Ureter (tissue), 1 donor: ENCODE measurements at regions not wholly inside any gene's neighbourhood (a gene's known extent, or its start where the extent isn't known, plus 50 kb on each side); places are given as distances from the start of the nearest gene placed in this dataset.
"Not testable (repeated sequence)": the region's sequence is repeated elsewhere in the genome, so short reads cannot be mapped to it uniquely, and the experiment has no call there.

ENCODE experiments used
- DNase-seq: peaks from one replicate; pipeline ENCODE4 v3.0.0-alpha.2; 2020; ENCODE audit warnings: low spot score
- donor health status: DM: yes; HTN: yes; CAD: no.

DNA sequence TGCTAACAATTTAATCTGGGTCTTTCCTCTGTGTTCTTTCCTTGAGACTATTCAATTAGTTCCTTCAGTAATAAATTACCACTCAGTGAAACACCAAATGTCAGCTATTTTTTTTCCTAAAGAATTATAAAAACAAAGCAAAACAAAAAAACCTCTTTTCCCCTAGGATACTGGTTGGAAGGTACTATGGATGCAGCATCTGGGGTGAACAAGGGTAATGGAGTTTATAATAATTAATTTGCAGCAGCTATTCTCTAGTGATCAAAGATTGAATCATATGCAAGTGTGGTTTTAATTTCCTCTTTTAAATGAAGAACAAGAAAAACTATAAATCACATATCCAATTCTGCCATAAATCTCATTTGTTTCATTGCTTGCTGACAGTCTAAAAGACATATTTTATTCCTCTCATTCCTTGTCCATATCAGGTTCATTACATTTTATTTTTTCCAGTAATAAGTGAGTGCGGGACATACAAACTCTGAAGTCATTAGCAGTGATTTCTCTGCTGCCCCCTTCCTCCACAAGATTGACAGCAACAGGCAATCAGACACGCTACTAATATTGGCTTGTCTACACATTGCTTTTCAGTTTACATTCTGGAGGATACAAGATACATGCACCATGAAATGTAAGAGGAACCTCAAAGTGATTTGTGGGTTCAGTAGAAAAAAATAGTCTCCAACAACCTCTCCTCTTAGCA lies 1093.4 kb upstream of the SLIT2 start:
- no peak for DNase-seq

DNA sequence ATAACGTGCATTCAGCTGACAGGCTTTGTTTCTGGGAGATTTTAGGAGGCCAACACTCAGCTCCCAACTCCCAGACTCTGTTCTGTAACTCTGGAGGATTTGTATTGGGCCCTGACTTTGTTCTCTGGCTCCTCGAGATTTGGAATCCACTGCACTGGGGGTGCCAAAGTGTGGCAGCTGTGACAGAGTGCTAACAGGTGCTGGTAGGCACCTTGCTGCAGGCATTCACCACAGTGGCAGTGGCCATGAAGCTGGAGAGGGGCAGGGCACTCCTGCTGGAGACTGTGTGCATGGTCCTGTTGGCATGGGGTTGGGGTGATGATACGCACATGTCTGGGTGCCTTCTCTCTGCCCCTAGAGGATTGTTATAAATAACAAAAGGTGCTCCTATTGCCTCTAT lies 1094.9 kb upstream of the SLIT2 start:
- DNase-seq: no peak

DNA sequence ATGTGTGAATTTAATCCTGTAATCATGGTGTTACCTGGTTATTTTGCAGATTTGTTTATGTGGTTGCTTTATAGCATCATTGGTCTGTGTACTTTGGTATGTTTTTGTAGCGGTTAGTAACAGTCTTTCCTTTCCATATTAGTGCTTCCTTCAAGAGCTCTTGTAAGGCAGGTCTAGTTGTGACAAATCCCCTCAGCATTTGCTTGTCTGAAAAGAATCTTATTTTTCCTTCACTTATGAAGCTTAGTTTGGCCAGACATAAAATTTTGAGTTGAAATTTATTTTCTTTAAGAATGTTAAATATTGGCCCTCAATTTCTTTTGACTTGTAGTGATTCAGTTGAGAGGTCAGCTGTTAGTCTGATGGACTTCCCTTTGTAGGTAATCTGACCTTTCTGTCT lies 1096.1 kb upstream of the SLIT2 start:
- DNase-seq: no peak

DNA sequence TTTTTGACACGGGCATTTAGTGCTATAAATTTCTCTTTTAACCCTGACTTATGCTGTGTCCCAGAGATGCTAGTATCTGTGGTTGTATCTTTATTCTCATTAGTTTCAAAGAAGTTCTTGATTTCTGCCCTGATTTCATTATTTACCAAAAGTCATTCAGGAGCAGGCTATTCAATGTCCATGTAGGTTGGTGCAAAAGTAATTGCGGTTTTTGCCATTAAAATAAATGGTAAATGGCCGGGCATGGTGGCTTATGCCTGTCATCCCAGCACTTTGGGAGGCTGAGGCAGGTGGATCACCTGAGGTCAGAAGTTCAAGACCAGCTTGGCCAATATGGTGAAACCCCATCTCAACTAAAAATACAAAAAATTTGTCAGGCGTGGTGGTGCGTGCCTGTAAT lies 1097.4 kb upstream of the SLIT2 start:
- not testable (repeated sequence) for DNase-seq

DNA sequence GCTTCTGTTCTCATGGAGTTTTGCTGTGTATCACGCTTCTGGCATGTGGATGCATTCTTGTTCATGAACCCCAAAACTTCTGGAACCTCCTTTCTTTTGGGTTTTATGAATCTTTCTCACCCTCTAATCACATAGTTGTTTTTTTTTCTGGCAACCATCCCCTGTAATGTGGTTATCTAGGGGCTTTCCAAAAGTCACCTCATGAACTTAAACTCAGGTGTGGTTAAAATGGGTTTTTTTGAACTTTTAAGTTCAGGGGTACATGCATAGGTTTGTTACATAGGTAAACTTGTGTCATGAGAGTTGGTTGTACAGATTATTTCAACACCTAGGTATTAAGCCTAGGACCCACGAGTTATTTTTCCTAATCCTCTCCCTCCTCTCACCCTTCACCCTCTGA lies 1099.4 kb upstream of the SLIT2 start:
- DNase-seq: no peak

DNA sequence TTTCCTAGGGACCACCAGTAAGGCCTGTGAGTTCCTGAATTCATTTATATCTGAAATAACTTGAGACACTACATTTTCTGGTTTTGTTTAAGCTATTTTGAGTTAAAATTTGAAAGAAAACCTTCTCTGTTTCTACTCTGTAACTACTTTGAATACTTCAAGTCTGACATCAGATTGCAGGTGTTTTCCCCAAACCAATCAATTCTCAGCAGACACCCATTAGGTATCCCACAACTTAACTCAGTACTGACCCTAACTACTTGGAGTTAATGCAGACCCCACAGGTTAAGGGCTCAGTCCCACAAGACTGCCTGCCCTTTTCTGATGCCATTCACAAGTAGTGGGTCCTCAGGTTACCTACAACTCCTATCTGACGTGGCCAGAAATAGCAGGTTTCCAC lies 1100.0 kb upstream of the SLIT2 start:
- no peak for DNase-seq

DNA sequence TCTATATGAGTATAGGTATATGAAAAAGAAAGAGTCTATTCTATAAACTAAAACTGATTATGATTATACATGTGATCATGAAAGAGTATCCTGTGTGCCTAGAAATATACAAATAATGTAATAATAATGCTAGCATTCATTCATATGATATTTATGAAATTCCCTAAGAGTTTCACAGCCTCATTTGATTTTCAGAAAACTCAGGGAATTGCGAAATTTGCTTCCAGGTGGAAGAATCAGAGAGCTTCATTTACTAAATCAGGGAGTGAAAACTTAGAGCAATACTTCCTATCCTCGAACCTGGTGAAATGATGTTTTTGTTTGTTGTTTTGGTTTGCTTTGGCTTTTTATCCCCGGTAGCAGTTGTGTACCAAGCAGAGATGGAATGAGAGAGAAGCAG lies 1105.7 kb upstream of the SLIT2 start:
- no peak for DNase-seq

DNA sequence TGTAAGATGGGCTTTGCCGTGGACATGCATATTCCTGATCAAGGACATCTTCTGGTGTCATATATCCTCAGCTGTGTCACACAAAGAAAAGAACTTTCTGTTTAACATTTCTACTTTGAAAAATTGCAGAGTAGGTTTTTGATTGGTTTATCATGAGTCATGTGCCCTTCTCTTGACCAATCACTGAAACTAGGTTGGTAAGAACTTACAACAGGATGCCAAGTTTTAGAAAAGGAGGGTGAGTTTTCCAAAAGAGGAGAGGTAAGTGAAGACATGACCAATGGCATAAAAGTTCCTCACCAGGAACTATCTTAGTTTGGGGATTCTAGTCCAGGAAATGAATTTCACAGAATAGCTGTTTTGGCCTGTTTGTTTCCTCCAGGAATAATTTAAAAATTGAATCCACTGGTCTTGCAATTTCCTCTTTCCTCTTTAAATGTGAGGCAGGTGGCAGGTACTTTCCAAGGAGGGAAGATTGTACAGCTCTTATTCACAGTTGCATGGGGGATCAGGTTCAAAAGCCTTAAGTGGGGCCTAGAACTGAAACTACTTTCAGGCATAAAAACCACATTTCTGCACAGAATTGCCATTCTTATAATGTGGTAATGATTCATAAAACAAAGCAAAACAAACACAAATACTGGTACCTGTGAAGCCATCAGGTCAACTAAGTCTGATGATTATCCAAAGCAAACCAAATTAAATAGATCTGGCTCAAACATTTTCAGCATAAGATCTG lies 1114.5 kb upstream of the LCORL start:
- no peak for DNase-seq

DNA sequence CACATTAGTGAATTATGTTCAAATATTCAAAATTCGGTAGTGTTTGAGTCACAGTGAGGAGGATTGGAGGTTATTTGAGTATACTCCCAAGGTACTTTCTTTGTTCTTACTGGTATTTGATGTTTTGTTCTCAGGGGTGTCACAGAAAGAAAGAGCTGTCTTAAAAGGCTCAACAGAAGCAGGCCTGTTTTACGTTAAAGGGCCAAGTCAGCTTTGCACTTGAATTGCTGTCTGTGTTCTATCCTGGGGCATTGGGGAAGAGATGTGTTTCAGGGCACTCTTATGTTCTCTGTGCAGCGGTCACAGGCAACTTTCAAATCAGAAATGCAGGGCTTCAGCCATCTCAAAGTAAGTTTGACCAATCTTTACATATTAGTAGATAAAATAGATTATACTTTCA lies 1113.1 kb upstream of the LCORL start:
- no peak for DNase-seq

DNA sequence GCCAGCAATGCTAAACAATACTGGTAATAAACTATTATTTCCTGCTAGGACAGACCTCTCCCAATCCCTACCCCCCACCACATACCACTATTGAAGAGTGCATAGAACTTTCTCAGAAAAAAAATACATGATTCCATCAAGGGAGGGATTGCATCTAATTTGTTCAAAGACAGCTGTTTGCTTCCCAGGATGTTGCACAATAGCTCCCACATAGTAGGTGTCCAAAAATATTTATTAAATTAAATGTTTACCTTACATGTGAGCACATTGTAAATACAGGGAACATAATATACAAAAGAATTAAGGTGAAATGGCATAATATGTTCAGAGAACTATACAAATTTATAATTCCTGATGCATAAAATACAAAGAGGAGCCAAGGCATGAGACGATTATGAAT lies 1111.8 kb upstream of the LCORL start:
- no peak for DNase-seq

DNA sequence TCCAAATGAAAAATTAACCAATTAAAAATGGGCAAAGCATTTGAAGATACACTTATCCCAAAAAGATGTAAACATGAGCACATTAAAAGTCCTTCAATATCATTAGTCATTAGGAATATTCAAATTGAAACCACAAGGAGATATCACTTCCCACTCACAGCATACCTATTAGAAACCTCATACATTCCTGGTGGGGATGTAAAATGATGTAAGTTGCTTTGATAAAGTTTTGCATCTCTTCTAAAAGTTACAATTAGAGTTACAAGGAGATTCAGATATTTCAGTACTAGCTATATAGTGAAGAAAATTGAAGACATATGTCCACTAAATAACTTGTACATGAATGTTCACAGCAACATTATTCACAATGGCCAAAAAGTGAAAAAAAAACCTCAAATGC lies 1109.3 kb upstream of the LCORL start:
- DNase-seq: no peak

DNA sequence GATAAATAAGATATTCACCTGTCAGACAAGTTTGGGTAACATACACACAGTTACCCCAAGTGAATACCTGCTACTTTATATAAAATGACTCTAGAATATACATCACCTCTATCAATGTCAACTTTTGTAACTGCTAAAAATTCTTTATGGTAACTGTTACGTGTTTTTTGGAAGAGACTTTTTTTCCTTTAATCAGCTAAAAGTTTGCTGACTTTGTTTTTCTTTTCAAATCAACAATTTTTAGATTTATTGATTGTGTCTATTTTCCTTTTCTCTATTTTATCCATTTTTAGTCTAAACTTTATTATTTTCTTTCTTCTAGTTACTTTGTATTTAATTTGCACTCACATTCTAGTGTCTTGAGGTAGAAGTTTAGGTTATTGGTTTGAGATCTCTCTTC lies 1106.6 kb upstream of the LCORL start:
- DNase-seq: no peak

DNA sequence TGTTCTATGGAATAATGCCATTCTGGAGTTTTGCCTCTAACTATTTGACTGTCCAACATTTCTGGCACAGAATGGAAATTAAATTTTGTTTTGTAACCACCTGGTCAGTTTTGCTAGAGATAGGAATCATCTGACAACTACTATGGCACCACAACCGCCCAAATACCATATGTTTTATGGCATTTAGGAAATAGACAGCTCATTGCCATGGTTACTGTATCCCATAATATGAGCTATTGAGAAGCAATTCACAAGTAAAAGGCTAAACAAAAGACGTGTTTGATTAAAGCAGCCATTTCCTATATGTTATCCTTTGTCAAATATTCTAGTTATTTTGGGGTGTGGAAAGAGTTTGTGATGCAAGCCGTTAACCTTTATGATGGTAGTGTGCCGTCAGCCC lies 1105.3 kb upstream of the LCORL start:
- no peak for DNase-seq

DNA sequence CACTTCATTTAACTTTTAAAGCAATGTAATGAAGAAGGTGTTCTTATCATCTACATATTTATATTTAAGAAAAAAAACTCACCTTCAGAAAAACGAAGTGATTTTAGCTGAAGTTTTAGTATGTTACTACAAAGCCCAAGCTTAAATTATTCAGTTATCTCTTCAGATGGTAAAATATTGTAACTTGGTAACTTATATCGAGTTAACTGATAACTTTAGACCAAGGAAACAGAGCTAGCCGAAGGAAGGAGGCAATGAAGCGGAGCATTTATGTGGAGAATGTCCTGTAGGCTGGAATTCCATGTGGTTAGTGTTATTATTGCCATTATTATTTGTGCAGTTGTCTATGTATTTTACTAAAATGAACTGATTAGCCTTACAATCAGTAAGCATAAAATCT lies 1102.1 kb upstream of the LCORL start:
- DNase-seq: no peak

DNA sequence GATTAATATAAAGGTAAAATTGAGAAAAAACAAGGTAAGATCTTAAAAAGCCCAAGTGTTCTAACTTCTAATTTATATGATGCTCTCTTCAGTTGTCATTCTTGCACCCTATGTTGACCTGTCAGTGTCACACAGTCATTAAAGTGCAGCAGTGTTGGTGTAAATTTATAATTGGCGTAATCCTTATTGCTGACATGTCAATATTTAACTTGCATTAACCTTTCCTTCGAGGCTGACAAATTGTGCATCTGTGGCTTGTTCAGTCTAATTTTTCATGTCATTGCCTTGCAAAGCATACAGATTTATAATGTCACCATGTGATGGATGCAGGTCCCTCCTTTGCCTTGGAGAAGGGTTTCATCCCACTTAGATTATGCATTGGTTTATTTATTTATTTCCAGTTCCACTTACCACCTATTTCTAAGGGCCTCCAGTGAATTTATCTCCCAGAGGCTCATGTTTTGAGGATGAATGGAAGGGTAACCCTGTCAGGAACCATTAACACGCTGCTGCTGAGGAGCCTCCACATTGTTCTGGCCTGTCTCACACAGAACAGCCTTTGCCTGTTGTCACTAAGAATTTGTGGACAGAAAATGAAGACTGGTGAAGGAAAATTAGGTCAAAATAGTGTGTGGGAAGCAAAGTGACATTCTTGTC lies 1098.5 kb upstream of the LCORL start:
- DNase-seq: no peak

DNA sequence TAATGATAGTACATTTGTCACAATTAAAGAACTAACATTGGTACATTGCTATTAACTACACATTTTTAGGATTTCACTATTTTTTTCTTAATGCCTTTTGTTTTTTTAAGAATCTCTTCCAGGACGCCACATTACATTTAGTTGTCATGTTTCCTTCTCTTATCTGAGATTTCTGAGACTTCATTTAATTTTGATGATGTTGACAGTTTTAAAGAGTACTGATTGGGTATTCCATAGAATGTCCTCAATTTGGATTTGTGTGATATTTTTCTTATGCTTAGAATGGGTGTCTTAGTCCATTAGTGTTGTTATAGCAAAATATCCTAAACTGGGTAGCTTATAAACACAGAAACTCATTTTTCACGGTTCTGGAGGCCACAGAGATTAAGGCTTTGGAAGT lies 1095.5 kb upstream of the LCORL start:
- DNase-seq: no peak

DNA sequence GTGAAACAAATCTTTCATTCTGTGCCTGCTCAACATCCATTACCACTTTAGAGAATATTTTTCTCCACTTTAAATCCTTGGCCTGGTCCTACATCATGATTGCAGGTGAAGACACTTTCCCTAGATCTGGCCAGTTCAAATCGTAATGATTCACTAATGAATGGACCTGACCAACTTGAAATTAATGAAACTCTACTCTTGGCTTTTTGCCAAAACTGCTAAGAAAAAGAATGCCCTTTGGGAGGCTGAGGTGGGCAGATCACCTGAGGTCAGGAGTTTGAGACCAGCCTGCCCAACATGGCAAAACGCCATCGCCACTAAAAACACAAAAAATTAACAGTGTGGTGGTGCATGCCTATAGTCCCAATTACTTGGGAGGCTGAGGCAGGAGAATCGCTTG lies 1082.6 kb upstream of the LCORL start:
- DNase-seq: no peak

DNA sequence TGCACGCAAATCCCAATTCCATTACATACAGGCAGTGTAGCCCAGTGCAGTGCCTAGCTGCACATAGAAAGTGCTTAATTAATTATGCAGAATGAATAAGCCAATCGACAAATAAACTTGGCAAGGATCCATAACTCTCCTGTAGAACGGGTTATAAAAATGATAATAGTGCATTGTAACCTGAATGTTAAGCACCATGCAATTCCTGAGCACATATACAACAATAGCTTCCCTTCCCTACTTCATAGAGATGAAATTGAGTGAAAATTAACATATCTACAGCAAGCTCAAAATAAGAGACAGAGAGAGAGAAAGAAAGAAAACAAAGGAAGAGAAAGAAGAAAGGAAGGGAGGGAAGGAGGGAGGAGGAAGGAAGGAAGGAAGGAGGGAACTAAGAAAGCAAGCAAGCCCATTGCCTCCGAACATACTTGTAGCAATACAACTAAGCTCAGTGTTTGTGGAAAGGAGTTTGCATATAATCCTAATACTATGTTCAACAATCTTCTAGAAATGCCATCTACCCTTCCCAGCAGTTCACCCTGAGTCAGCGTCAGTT lies 1074.0 kb upstream of the LCORL start:
- DNase-seq: no peak

DNA sequence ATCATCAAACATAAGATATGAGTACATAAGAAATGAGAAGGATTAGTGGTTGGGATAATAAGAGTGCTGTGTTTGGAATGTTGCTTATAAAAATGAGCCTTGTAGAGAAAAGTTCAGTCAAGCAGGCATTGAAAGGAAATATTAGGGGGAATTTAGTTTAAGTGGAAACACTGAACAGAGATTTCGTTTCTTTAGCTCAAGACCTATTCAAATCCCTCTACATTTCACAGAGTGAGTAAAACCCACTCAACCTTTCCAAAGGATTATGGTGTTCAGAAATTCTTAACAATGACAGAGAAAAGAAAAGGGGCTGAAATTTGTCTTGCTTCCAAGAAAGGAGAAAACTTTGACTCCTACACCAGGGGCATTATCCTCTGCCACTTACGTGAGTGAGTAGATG lies 1072.4 kb upstream of the LCORL start:
- DNase-seq: no peak

DNA sequence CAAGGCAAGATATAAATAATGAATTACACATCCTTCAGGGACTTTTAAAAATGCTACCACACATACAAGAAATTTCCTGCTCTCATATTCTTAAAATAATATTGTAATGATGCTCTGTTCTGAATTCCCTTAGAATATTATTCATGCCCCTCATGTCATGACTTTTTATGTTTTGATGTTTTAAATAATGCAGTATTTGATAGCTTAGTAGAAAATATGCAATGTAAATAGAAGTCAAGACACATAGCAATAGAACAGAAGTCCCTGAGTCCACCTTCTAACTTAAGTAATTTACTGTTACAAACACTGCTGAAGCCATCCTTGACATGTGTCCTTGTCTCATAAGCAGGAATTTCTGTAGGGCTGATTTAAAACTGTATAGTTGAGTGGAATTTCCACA lies 1071.2 kb upstream of the LCORL start:
- DNase-seq: no peak

DNA sequence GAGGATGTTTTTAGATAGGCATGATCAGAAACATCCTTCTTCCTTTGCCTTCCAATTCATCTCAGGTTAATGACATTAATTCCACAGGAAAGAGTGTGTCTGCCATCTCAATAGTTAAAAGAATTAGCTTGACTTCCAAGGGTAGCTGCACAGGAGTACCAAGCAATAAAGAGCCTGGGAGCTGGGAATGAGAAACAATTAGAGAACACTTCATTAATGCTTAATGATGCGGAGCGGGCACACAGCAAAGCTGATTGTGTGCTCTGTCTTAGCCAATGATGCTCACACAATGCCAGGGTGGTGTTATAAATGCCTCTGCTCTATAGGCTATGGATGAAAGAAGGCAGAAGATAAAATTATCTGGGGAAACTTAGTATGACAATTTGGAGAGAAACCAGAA lies 1052.5 kb upstream of the LCORL start:
- DNase-seq: no peak

DNA sequence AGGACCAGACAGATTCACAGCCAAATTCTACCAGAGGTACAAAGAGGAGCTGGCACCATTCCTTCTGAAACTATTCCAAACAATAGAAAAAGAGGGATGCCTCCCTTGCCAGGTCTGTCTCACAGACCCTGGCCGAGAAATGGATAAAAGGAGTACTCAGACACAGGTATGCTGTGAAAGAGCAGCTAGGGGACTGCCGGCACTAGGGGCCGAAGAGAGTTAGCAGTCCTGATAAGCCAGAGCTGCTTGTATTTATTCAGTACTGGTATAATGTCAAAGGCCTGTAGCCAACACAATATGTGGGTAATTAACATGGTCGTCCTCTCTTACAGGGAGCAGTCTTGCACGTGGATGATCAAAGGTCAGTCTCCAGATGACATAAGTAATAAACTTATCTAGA lies 1042.1 kb upstream of the LCORL start:
- DNase-seq: no peak

DNA sequence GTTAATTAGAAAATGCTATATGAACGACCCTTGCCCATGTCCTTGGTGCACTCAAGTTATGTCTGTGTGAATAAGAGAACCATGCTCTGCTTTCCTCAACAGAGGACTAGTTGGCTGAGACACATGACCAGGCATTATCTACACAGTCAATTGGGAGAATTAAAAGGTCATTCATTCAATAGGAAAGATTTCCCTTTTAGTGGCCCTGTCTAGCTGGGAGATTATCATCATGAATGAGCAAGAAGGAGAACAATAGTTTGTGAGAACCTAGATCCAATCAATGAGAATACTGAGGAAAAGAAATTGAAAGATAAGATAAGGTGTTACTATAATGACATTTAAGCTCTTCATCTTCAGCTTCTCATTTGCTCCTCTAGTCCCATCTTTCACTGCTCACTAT lies 1033.4 kb upstream of the LCORL start:
- no peak for DNase-seq
